KMS-11 (cell line): ENCODE measurements at regions not wholly inside any gene's neighbourhood (a gene's known extent, or its start where the extent isn't known, plus 50 kb on each side); places are given as distances from the start of the nearest gene placed in this dataset.

ENCODE experiments used
- H2AFZ ChIP-seq: fragments of 200-600 bp; sonication (generic); 2 replicates; pipeline ENCODE4 v1.6.1; 2016; ENCODE audit warnings: antibody characterized with exemption, mixed run types, low read depth
- H3K27ac ChIP-seq: fragments of 200-600 bp; sonication (generic); 2 replicates; pipeline ENCODE4 v1.6.1; 2016; ENCODE audit warnings: mild to moderate bottlenecking, mixed run types
- H3K27me3 ChIP-seq: fragments of 200-600 bp; sonication (generic); 2 replicates; pipeline ENCODE4 v1.6.1; 2017; ENCODE audit warnings: mild to moderate bottlenecking, low read depth, mixed run types, moderate library complexity; ENCODE audit not compliant: insufficient read depth
- H3K36me3 ChIP-seq: fragments of 200-600 bp; sonication (generic); 2 replicates; pipeline ENCODE4 v1.6.1; 2017; ENCODE audit warnings: mild to moderate bottlenecking, mixed run types; ENCODE audit not compliant: insufficient read depth
- H3K4me1 ChIP-seq: fragments of 200-600 bp; sonication (generic); 2 replicates; pipeline ENCODE4 v1.6.1; 2016; ENCODE audit warnings: mild to moderate bottlenecking, low read depth, mixed run types; ENCODE audit not compliant: poor library complexity, severe bottlenecking
- H3K4me2 ChIP-seq: fragments of 200-600 bp; sonication (generic); 2 replicates; pipeline ENCODE4 v1.7.0; 2016; ENCODE audit warnings: mild to moderate bottlenecking, mixed run types
- H3K4me3 ChIP-seq: fragments of 200-600 bp; sonication (generic); IDR thresholded peaks from 2 replicates; pipeline ENCODE4 v1.6.1; 2017; ENCODE audit warnings: low read depth, low read length, mixed read lengths; ENCODE audit not compliant: insufficient read depth
- H3K79me2 ChIP-seq: fragments of 200-600 bp; sonication (generic); 2 replicates; pipeline ENCODE4 v1.6.1; 2016; ENCODE audit warnings: low read depth, mixed run types; ENCODE audit not compliant: insufficient read depth
- H3K9ac ChIP-seq: fragments of 200-600 bp; sonication (generic); 2 replicates; pipeline ENCODE4 v1.6.1; 2016; ENCODE audit warnings: mild to moderate bottlenecking, mixed run types
- H4K20me1 ChIP-seq: fragments of 200-600 bp; sonication (generic); 2 replicates; pipeline ENCODE4 v1.6.1; 2016; ENCODE audit warnings: mild to moderate bottlenecking, mixed run types; ENCODE audit not compliant: insufficient read depth
- TF ChIP-seq, protein P1 (sequence below): fragments of 200-600 bp; sonication (generic); conservative IDR thresholded peaks from 2 replicates; pipeline ENCODE4 v1.6.1; 2017; ENCODE audit warnings: low read depth, mild to moderate bottlenecking, antibody characterized with exemption, low read length, moderate library complexity, mixed read lengths

DNA sequence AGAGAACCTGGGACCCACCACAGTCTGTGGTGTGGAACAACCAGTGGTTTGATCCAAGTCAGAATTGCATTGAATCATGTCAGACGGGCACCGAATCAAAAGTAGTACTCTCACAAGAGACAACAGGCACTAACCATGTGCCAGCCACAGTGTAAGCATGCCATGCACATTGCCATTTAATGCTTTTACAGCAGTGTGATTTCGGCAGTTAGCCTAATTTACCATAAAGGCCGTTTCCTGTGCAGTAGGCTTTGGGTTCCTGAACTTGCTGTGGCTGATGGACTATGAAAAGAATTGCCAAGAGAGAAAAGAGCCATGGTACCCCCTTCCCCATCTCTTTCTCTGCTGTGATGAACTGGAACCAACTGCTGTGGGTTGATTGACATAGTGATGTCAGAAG is 540.6 kb downstream of the EBF1 start:
- Histone ChIP-seq H3K4me2 (no peak overlapping the region), H3K4me1 (no peaks in the 10 kb centered on the region), H3K9ac (no peak overlapping the region), H3K27me3 (no peaks in the 10 kb centered on the region), H4K20me1 (no peaks in the 10 kb centered on the region), H3K4me3 (no peak overlapping the region), H3K27ac (no peak overlapping the region), H3K36me3 (no peaks in the 10 kb centered on the region), H3K79me2 (no peaks in the 10 kb centered on the region), H2AFZ (no peak overlapping the region)
- TF ChIP-seq, protein P1, sequence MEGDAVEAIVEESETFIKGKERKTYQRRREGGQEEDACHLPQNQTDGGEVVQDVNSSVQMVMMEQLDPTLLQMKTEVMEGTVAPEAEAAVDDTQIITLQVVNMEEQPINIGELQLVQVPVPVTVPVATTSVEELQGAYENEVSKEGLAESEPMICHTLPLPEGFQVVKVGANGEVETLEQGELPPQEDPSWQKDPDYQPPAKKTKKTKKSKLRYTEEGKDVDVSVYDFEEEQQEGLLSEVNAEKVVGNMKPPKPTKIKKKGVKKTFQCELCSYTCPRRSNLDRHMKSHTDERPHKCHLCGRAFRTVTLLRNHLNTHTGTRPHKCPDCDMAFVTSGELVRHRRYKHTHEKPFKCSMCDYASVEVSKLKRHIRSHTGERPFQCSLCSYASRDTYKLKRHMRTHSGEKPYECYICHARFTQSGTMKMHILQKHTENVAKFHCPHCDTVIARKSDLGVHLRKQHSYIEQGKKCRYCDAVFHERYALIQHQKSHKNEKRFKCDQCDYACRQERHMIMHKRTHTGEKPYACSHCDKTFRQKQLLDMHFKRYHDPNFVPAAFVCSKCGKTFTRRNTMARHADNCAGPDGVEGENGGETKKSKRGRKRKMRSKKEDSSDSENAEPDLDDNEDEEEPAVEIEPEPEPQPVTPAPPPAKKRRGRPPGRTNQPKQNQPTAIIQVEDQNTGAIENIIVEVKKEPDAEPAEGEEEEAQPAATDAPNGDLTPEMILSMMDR: no peak

DNA sequence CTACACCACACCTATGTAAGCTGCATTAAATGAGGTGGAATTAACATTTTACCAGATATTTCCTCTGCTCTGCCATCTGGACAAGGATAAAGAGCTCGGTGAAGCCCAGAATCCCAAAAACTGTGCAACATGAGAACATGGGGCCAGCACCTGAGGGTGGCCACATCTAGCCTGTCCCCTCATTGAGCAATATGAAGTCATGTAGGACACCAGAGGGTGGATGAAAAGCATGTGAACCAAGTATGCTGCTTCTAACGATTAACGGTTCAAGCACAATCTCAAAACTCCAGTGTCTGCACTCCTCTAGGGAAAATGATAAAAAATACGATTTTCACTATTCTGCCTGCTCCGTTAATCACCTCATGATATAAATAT is 545.8 kb downstream of the EBF1 start:
- no peak overlapping the region for H3K9ac ChIP-seq
- H3K79me2 ChIP-seq: no peaks in the 10 kb centered on the region
- H3K4me3 ChIP-seq: no peak overlapping the region
- H3K27ac ChIP-seq: no peak overlapping the region
- H3K36me3 ChIP-seq: no peaks in the 10 kb centered on the region
- no peaks in the 10 kb centered on the region for H3K27me3 ChIP-seq
- TF ChIP-seq, protein P1: no peak
- H3K4me2 ChIP-seq: no peak overlapping the region
- H2AFZ ChIP-seq: no peak overlapping the region
- H4K20me1 ChIP-seq: no peaks in the 10 kb centered on the region
- H3K4me1 ChIP-seq: no peaks in the 10 kb centered on the region

DNA sequence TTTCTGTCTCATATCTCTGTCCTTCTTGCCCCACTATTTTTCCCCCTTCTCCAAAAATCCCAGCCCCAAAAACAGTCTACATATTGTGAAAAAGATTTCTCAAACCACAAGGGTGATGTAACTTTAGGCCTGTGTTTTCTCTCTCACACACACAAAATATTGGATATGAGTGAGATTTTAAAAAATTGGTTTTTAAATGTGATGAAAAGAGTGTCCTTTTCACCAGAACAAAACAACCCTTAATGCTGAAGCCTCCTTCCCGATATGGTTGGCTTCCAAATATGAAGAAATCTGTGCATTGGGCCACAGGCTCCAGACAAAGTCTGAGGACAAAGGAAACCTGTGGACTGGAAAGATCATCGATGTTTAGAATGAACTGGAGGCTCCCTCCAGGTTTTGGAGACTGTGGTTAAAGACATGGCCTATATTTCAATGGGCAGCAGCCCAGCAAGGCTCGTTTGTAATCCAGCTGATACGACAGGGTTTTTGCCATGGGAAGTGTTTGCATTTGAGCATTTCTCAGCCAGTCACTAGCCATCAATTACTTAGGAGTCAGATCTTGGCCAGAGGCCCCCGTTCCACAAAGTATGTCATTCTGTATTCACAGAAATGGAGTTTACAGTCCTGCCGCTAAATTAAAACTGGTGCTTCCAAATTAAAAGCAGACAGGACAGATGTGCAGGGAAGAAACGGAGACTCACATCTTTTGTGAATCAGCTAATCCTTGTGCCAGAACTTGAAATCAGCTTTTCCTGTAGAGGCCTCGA is 546.3 kb downstream of the EBF1 start:
- H3K27ac ChIP-seq: no peak overlapping the region
- no peaks in the 10 kb centered on the region for H3K27me3 ChIP-seq
- no peaks in the 10 kb centered on the region for H3K4me1 ChIP-seq
- no peak overlapping the region for H3K9ac ChIP-seq
- H2AFZ ChIP-seq: no peak overlapping the region
- no peak overlapping the region for H3K4me3 ChIP-seq
- no peak overlapping the region for H3K4me2 ChIP-seq
- H4K20me1 ChIP-seq: no peaks in the 10 kb centered on the region
- TF ChIP-seq, protein P1: no peak
- no peaks in the 10 kb centered on the region for H3K79me2 ChIP-seq
- H3K36me3 ChIP-seq: no peaks in the 10 kb centered on the region

DNA sequence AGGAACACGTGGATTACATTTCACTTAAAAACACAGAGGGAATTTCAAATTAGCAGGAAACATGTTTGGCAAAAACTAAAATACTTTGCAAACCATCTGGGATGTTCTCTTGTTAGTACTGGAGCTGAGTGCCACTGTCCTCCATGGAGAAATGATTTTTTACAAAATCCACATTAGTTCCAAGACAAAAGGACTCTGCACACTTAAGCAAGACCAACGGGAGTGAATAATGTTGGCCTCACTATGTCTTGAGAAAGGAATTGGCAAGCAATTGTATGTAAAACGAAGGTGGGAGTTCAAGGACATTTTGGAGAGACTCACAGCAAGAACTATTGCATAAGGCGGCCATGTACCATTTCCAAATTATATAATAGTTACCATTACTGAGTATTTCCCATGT is 547.5 kb downstream of the EBF1 start:
- no peaks in the 10 kb centered on the region for H4K20me1 ChIP-seq
- no peak overlapping the region for H3K4me3 ChIP-seq
- TF ChIP-seq, protein P1: no peak
- no peaks in the 10 kb centered on the region for H3K79me2 ChIP-seq
- H2AFZ ChIP-seq: no peak overlapping the region
- H3K4me1 ChIP-seq: no peaks in the 10 kb centered on the region
- H3K27me3 ChIP-seq: no peaks in the 10 kb centered on the region
- no peak overlapping the region for H3K9ac ChIP-seq
- H3K4me2 ChIP-seq: no peak overlapping the region
- H3K27ac ChIP-seq: no peak overlapping the region
- H3K36me3 ChIP-seq: no peaks in the 10 kb centered on the region
